Effector memory CD8-positive, alpha-beta T cell (primary cell): ENCODE measurements at regions not wholly inside any gene's neighbourhood (a gene's known extent, or its start where the extent isn't known, plus 50 kb on each side); places are given as distances from the start of the nearest gene placed in this dataset.
"Not testable (repeated sequence)": the region's sequence is repeated elsewhere in the genome, so short reads cannot be mapped to it uniquely, and the experiment has no call there.

ENCODE experiments used
- ATAC-seq: fragments of 150-1000 bp; cut with Tn5 transposase; replicated peaks from 2 replicates; pipeline ENCODE4 v1.10.0; 2021; ENCODE audit warnings: mild to moderate bottlenecking, moderate library complexity
- DNase-seq, 3 experiments: peaks; one replicate each; pipeline ENCODE4 v3.0.0; 2021
- H3K27ac Mint-ChIP-seq, 2 donors: one replicate each; pipeline ENCODE4 v1.8.0; 2022; ENCODE audit warnings: mild to moderate bottlenecking in 2 of 2, mixed read lengths in 2 of 2, moderate library complexity in 2 of 2
- H3K27me3 Mint-ChIP-seq, 2 donors: one replicate each; pipeline ENCODE4 v1.8.0; 2022; ENCODE audit warnings: mixed read lengths in 2 of 2
- H3K36me3 Mint-ChIP-seq: one replicate; pipeline ENCODE4 v1.8.0; 2022; ENCODE audit warnings: mild to moderate bottlenecking, moderate library complexity, mixed read lengths; ENCODE audit not compliant: insufficient read depth
- H3K4me1 Mint-ChIP-seq, 2 donors: one replicate each; pipeline ENCODE4 v1.8.0; 2022; ENCODE audit warnings: low read depth in 2 of 2, mixed read lengths in 2 of 2
- H3K4me3 Mint-ChIP-seq, 2 donors: one replicate each; pipeline ENCODE4 v1.8.0; 2022; ENCODE audit warnings: mild to moderate bottlenecking in 2 of 2, mixed read lengths in 2 of 2, moderate library complexity in 2 of 2
- H3K9me3 Mint-ChIP-seq, 2 donors: one replicate each; pipeline ENCODE4 v1.8.0; 2022; ENCODE audit warnings: mixed read lengths in 2 of 2

- Mint-ChIP-seq H3K36me3 (peaks cover 3% of the 10 kb centered on the region), H3K4me1 (peaks cover 0 to 2% of the 10 kb centered on the region in 2 donors), H3K4me3 (no peak overlapping the region), H3K27ac (no peak overlapping the region), H3K9me3 (no peaks in the 10 kb centered on the region), H3K27me3 (peaks cover under 1 to 10% of the 10 kb centered on the region in 2 donors)
- ATAC-seq: no peak
- DNase-seq: no peak
Measured at GRCh38 chr18:9021458-9021857, 81.0 kb upstream of the NDUFV2 start.

- no peak for DNase-seq
- H3K27ac Mint-ChIP-seq: no peak overlapping the region
- H3K4me3 Mint-ChIP-seq: no peak overlapping the region
- no peaks in the 10 kb centered on the region for H3K4me1 Mint-ChIP-seq
- ATAC-seq: no peak
- H3K36me3 Mint-ChIP-seq: peaks cover 3% of the 10 kb centered on the region
- H3K27me3 Mint-ChIP-seq: peaks cover 11 to 21% of the 10 kb centered on the region in 2 donors
- H3K9me3 Mint-ChIP-seq: no peaks in the 10 kb centered on the region
Measured at GRCh38 chr18:9022397-9023155, 79.9 kb upstream of the NDUFV2 start.

GRCh38 chr18:9024031-9024646 lies 78.4 kb upstream of the NDUFV2 start:
- ATAC-seq, H3K27ac Mint-ChIP-seq, DNase-seq, H3K4me1 Mint-ChIP-seq, H3K4me3 Mint-ChIP-seq, H3K9me3 Mint-ChIP-seq, H3K36me3 Mint-ChIP-seq: not testable (repeated sequence)
- H3K27me3 Mint-ChIP-seq: peaks cover 13 to 21% of the 10 kb centered on the region in 2 donors

- no peaks in the 10 kb centered on the region for H3K4me1 Mint-ChIP-seq
- peaks cover 13 to 21% of the 10 kb centered on the region in 2 donors for H3K27me3 Mint-ChIP-seq
- no peak overlapping the region for H3K4me3 Mint-ChIP-seq
- no peak overlapping the region for H3K27ac Mint-ChIP-seq
- H3K36me3 Mint-ChIP-seq: no peaks in the 10 kb centered on the region
- ATAC-seq (no peak), DNase-seq (no peak)
- no peaks in the 10 kb centered on the region for H3K9me3 Mint-ChIP-seq
Measured at GRCh38 chr18:9025091-9025838, 77.2 kb upstream of the NDUFV2 start.

- Mint-ChIP-seq H3K36me3 (no peaks in the 10 kb centered on the region), H3K4me3 (no peak overlapping the region), H3K27ac (no peak overlapping the region), H3K27me3 (peaks cover 13 to 20% of the 10 kb centered on the region in 2 donors), H3K4me1 (no peaks in the 10 kb centered on the region), H3K9me3 (no peaks in the 10 kb centered on the region)
- no peak for DNase-seq
- ATAC-seq: no peak
Measured at GRCh38 chr18:9029131-9029530, 73.4 kb upstream of the NDUFV2 start.

GRCh38 chr18:9032519-9032918 lies 70.0 kb upstream of the NDUFV2 start:
- Mint-ChIP-seq H3K27ac (no peak overlapping the region), H3K36me3 (no peaks in the 10 kb centered on the region), H3K4me3 (no peak overlapping the region), H3K9me3 (no peaks in the 10 kb centered on the region), H3K27me3 (peaks cover under 1 to 2% of the 10 kb centered on the region in 2 donors), H3K4me1 (no peaks in the 10 kb centered on the region)
- DNase-seq (no peak), ATAC-seq (no peak)

- Mint-ChIP-seq H3K4me1 (no peaks in the 10 kb centered on the region), H3K36me3 (no peaks in the 10 kb centered on the region), H3K4me3 (no peak overlapping the region), H3K27ac (no peak overlapping the region), H3K9me3 (no peaks in the 10 kb centered on the region), H3K27me3 (peaks cover 0 to 10% of the 10 kb centered on the region in 2 donors)
- no peak for ATAC-seq
- DNase-seq: no peak
Measured at GRCh38 chr18:9038277-9038871, 64.1 kb upstream of the NDUFV2 start.

- Mint-ChIP-seq H3K27me3 (peaks cover 5 to 15% of the 10 kb centered on the region in 2 donors), H3K4me3 (no peak overlapping the region), H3K9me3 (no peaks in the 10 kb centered on the region), H3K27ac (no peak overlapping the region), H3K4me1 (no peaks in the 10 kb centered on the region), H3K36me3 (no peaks in the 10 kb centered on the region)
- ATAC-seq (no peak), DNase-seq (no peak)
Measured at GRCh38 chr18:9039441-9040071, 62.9 kb upstream of the NDUFV2 start.

- Mint-ChIP-seq H3K9me3 (no peaks in the 10 kb centered on the region), H3K27me3 (peaks cover 5 to 21% of the 10 kb centered on the region in 2 donors)
- no peak for DNase-seq
Measured at GRCh38 chr18:9042766-9043481, 59.6 kb upstream of the NDUFV2 start.

GRCh38 chr18:9043581-9043980 lies 58.9 kb upstream of the NDUFV2 start:
- H3K4me3 Mint-ChIP-seq: no peak overlapping the region
- ATAC-seq: no peak

More at GRCh38 chr18:9042766-9043481, 59.6 kb upstream of the NDUFV2 start:
- no peak overlapping the region for H3K27ac Mint-ChIP-seq
- H3K36me3 Mint-ChIP-seq: no peaks in the 10 kb centered on the region
- ATAC-seq: no peak
- H3K4me3 Mint-ChIP-seq: no peak overlapping the region
- no peaks in the 10 kb centered on the region for H3K4me1 Mint-ChIP-seq

GRCh38 chr18:9047715-9048114 lies 54.8 kb upstream of the NDUFV2 start:
- Mint-ChIP-seq H3K27ac (no peak overlapping the region), H3K27me3 (peaks cover 5 to 11% of the 10 kb centered on the region in 2 donors), H3K4me1 (no peaks in the 10 kb centered on the region), H3K4me3 (no peak overlapping the region), H3K36me3 (no peaks in the 10 kb centered on the region), H3K9me3 (peaks cover 0 to 6% of the 10 kb centered on the region in 2 donors)
- DNase-seq: no peak
- no peak for ATAC-seq

More at GRCh38 chr18:9043581-9043980, 58.9 kb upstream of the NDUFV2 start:
- Mint-ChIP-seq H3K36me3 (no peaks in the 10 kb centered on the region), H3K27ac (no peak overlapping the region), H3K27me3 (peaks cover 5 to 21% of the 10 kb centered on the region in 2 donors), H3K9me3 (no peaks in the 10 kb centered on the region), H3K4me1 (no peaks in the 10 kb centered on the region)
- no peak for DNase-seq

GRCh38 chr18:9048236-9048635 lies 54.3 kb upstream of the NDUFV2 start:
- no peak for DNase-seq
- Mint-ChIP-seq H3K27me3 (peaks cover 5 to 11% of the 10 kb centered on the region in 2 donors), H3K4me3 (no peak overlapping the region), H3K4me1 (no peaks in the 10 kb centered on the region), H3K36me3 (no peaks in the 10 kb centered on the region), H3K27ac (no peak overlapping the region), H3K9me3 (peaks cover 0 to 6% of the 10 kb centered on the region in 2 donors)
- ATAC-seq: no peak
